ENCODE measurements at regions not wholly inside any gene's neighbourhood (a gene's known extent, or its start where the extent isn't known, plus 50 kb on each side); places are given as distances from the start of the nearest gene placed in this dataset.
"Not testable (repeated sequence)": the region's sequence is repeated elsewhere in the genome, so short reads cannot be mapped to it uniquely, and the experiment has no call there.

- H3K27ac ChIP-seq = no peak overlapping the region
- TF ChIP-seq ZFX (IDR thresholded peaks at IDR 0.05; ENCODE audit: borderline replicate concordance) (no peak), CTCF (IDR thresholded peaks at IDR 0.05) (no peak)
These were observed 75.0 kb upstream of the PKN2 start for GRCh38 chr1:88609051-88609450.

- no peak overlapping the region for H3K27ac ChIP-seq
- no peak for TF ChIP-seq CTCF (IDR thresholded peaks at IDR 0.05)
- no peak for TF ChIP-seq ZFX (IDR thresholded peaks at IDR 0.05; ENCODE audit: borderline replicate concordance)
These were observed 73.4 kb upstream of the PKN2 start for GRCh38 chr1:88610687-88611086.

GRCh38 chr1:88612292-88612691 is 71.8 kb upstream of the PKN2 start:
- H3K27ac ChIP-seq = no peak overlapping the region
- TF ChIP-seq ZFX (IDR thresholded peaks at IDR 0.05; ENCODE audit: borderline replicate concordance) (no peak), CTCF (IDR thresholded peaks at IDR 0.05) (no peak)

GRCh38 chr1:88612773-88613172 is 71.3 kb upstream of the PKN2 start:
- no peak for TF ChIP-seq ZFX (IDR thresholded peaks at IDR 0.05; ENCODE audit: borderline replicate concordance)
- TF ChIP-seq CTCF (IDR thresholded peaks at IDR 0.05) = no peak
- H3K27ac ChIP-seq = no peak overlapping the region

- H3K27ac ChIP-seq = no peak overlapping the region
- TF ChIP-seq ZFX (IDR thresholded peaks at IDR 0.05; ENCODE audit: borderline replicate concordance) (no peak), CTCF (IDR thresholded peaks at IDR 0.05) (no peak)
These were observed 65.7 kb upstream of the PKN2 start for GRCh38 chr1:88618331-88618730.

GRCh38 chr1:88623101-88623500 is 61.0 kb upstream of the PKN2 start:
- not testable (repeated sequence) for H3K27ac ChIP-seq
